Central memory CD4-positive, alpha-beta T cell (primary cell): ENCODE measurements at regions not wholly inside any gene's neighbourhood (a gene's known extent, or its start where the extent isn't known, plus 50 kb on each side); places are given as distances from the start of the nearest gene placed in this dataset.

Experiments used
- DNase-seq: peaks from one replicate; pipeline ENCODE4 v3.0.0; 2022

GRCh38 chr6:21824431-21825177 lies 231.1 kb downstream of the SOX4 start:
- no peak for DNase-seq

GRCh38 chr6:21826023-21826422 lies 232.5 kb downstream of the SOX4 start:
- DNase-seq: no peak

GRCh38 chr6:21826904-21827303 lies 233.4 kb downstream of the SOX4 start:
- DNase-seq: no peak

GRCh38 chr6:21827425-21828202 lies 234.1 kb downstream of the SOX4 start:
- DNase-seq: no peak

GRCh38 chr6:21828704-21829103 lies 235.2 kb downstream of the SOX4 start:
- no peak for DNase-seq

GRCh38 chr6:21829126-21829525 lies 235.6 kb downstream of the SOX4 start:
- no peak for DNase-seq

- no peak for DNase-seq
Measured at GRCh38 chr6:21831521-21832291, 238.2 kb downstream of the SOX4 start.

GRCh38 chr6:21836277-21836676 lies 242.7 kb downstream of the SOX4 start:
- no peak for DNase-seq

GRCh38 chr6:21836772-21837425 lies 243.3 kb downstream of the SOX4 start:
- no peak for DNase-seq

- no peak for DNase-seq
Measured at GRCh38 chr6:21840428-21840827, 246.9 kb downstream of the SOX4 start.

- no peak for DNase-seq
Measured at GRCh38 chr6:21842875-21843645, 249.5 kb downstream of the SOX4 start.

- no peak for DNase-seq
Measured at GRCh38 chr6:21844120-21844917, 250.8 kb downstream of the SOX4 start.

GRCh38 chr6:21845018-21845417 lies 251.5 kb downstream of the SOX4 start:
- no peak for DNase-seq

GRCh38 chr6:21845439-21846140 lies 252.0 kb downstream of the SOX4 start:
- DNase-seq: no peak

GRCh38 chr6:21846541-21847451 lies 253.2 kb downstream of the SOX4 start:
- DNase-seq: no peak

- DNase-seq: no peak
Measured at GRCh38 chr6:21847711-21848480, 254.3 kb downstream of the SOX4 start.

- no peak for DNase-seq
Measured at GRCh38 chr6:21850691-21851090, 257.1 kb downstream of the SOX4 start.

GRCh38 chr6:21855811-21856455 lies 262.4 kb downstream of the SOX4 start:
- no peak for DNase-seq
